Activated naive CD4-positive, alpha-beta T cell treated with Interleukin-2 at 50 U/mL for 16 hours (primary cell): ENCODE measurements at regions not wholly inside any gene's neighbourhood (a gene's known extent, or its start where the extent isn't known, plus 50 kb on each side); places are given as distances from the start of the nearest gene placed in this dataset.

Source experiments
- DNase-seq: peaks from one replicate; pipeline ENCODE4 v3.0.0-alpha.2; 2020

DNA sequence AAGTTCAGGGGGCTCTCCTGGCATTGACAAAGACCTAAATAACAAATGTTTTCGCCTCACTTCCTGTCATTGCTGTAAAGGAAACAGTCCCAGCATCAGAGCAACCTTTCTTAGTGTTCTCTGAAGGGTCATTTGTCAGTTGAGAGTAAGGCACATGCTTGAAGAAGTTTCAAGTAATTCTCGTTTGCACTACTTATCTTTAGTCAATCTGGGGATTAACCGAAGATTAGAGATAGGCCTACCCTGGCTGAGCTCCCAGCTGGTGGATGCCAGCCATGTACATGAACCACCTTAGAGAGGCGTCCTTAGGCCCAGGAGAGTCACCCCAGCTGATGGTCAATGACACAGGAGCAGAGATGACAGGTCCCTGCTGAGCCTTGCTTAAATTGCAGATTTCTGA, 189.9 kb upstream of the PGRMC2 start:
- no peak for DNase-seq

DNA sequence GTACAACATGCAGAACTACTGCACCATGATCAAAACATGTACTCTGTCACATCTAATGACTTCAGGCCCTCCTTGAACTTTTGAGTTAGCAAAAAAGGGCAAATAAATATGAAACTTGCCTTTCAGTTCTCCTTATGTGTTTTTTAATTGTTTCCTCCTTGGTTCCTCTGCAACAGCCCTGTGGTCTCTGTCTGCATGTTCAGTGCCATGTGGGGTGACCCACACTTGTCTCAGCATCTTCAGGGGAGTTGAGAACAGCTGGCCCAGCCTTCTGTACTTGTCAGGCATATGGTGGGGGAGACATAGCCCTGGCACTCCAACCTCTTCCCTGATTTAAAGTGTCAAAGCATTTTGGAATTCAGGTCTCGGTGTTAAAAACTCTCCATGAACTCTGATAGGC, 188.0 kb upstream of the PGRMC2 start:
- no peak for DNase-seq

DNA sequence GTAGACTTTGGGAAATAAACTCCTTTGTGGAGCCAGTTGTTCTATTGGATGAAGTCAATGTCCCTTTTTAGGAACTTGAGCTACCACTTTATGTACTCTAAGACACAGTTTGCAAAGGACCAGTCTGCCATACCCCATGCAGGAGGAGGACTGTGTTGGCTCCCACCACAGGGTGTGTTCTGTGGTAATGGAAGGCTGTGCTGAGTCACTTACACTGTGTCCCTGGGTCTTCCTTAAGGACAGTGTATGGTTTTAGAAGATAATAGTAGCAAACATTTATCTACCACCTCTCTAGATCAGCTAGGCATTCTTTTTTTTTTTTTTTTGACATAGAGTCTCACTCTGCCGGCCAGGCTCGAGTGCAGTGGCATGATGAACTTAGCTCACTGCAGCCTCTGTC, 184.0 kb upstream of the PGRMC2 start:
- DNase-seq = no peak

DNA sequence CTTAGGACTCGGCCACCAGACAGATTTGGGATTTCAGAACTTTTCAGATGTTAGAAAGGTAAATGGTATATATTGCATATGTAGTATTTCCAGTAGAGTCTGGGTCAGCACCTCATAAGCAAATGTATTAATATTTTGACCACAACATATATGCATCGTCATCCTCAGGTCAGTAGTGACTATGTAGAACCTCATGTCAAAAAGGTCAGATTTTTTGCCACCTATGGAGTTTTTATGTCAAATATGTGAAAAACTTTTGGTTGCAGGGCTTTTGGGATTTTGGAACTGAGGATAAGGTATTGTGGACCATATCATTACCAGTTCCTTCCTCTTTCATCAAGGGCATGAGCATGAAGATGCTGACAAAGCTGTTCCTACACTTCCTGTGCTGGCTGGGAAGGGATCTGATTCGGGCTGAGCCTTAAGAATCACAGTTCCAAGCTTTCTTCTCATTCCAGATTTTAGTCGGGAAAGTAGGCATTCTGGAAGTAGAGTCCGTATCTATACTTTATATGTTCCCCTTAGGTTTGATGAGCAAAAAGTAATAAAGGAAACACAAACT, 183.0 kb upstream of the PGRMC2 start:
- DNase-seq = no peak

DNA sequence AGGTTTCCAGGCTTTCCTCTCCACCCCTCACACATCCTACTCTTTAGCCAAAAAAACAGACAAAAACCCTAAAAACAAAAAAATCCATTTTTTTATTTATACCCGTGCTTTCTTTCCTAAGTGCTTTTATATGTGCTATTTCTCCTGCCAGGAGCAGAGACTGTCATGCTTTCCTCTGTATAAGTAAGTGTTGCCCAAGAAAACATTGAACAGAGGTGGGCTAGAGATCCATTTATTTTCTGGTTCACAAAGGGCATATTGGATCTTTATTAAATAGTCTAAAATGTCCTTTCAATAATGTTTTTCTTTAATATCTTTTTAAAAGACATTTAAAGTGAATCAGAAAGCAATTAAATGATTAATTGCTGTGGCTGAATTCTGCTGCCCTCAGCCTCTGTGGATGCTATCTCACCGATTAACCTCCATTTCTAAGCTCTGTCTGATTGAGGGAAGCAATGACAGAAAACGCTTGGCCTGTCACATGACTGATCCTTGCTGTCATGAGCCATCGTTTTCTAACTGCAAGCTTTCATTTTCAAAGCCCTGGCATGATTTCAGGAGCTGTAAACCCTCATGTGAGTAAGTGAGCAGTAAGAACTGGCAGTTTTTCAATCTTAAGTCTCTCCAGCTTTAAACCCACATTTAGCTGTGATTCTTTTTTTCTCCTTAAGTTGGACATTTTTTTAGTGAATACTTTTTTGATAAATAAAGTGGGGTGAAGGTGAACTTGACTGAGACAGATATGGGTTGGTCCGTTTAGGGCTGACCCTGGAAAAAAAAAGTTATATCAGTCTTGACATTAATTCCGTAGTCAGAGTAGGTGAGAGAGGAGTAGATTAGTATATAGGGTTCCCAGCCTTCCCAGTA, 180.7 kb upstream of the PGRMC2 start:
- DNase-seq = no peak

DNA sequence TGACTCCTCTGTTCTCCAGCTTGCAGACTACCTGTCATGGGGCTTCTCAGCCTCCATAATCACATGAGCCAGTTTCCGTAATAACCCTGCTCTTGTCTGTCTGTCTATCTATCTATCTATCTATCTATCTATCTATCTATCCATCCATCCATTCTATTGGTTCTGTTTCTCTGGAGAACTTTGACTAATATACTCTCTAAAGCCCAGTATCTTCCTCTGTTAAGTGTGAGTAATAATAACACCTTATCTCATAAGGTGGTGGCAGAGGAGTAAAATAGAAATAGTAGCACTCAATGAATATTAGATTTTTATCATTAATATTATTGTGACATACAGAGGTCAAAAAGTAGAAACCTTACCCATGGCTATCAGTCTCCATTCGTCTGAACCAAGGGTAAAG, 177.9 kb upstream of the PGRMC2 start:
- DNase-seq = no peak

DNA sequence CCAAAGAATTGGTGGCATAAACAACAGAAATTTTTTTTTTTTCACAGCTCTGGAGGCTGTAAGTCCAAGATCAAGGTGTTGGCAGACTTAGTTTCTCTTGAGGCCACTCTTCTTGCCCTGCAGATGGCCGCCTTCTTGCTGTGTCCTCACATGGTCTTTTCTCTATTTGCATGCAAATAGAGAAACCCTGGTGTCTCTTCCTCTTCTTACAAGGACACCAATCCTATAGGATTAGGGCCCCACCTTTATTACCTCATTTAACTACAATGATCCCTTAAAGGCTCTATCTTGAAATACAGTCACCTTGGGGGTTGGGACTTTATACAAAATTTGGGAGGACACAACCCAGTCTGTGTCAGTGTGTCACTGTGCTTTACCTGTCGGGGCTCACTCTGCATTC, 175.4 kb upstream of the PGRMC2 start:
- no peak for DNase-seq

DNA sequence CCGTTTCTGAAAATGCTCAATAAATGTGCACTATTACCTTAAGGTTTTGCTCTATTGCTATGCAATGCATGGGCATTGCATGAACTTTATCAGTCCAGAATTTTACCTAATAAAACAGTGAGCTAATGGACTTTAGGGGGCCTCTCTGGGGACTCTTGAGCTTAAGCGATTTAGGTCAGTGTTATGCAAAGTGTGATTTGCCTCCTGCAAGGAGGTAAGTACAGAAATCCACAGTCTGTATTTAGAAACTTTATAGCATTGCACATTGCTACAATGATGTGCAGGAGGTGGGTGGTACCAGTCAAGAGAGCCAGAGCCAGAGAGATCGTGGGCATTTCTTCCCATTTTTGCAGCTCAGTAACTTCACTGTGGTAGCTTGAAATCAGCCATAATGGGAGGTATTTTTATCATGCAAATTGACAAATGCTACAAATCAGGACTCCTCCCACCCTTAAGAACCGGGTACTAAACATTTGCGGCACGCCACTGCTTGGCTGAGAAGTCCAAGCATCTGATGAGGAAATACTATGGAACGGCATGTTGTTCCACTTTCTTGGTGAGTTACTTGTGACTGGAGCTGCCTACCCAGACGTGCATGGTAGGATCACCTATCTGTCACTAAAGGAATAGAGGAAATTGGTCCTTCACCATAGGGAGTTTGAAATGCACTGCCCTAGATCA, 174.6 kb upstream of the PGRMC2 start:
- DNase-seq = no peak

DNA sequence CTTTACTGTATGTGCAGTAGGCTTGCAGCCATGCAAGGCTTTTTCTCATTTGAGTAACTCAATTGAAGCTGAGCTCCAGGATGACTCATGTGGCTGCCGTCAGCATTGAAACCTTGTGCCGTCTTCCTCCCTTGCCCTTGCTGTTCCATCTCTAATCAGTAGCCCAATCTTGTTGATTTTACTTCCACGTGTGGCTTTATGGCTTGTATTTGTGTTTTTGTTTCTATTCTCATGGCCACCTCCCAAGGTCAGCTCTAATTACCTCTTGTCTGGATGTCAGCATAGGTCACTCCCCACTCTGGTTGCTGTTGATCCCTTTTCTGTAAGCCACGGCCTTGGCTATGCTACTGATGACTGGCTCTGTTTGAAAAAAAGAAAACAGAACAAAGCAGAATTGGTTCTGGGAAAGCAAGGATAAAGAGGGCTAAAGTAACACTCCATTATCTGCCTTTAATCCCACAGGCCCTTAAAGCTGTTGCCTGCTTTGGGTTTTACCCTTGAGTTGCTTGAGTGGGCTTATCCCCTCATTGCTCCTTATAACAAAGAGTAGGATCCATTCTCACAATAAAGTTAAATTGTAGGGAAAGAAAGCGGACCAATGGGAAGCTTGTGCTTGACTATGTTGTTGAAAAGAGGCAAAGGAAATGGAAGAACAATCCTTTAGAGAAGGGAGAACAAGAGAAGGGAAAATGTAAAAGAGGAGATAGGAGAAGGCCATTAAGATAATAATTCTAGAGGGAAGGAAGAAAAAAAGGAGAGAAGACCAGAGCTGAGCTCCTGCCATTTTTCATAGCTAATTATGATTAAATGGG, 173.9 kb upstream of the PGRMC2 start:
- no peak for DNase-seq

DNA sequence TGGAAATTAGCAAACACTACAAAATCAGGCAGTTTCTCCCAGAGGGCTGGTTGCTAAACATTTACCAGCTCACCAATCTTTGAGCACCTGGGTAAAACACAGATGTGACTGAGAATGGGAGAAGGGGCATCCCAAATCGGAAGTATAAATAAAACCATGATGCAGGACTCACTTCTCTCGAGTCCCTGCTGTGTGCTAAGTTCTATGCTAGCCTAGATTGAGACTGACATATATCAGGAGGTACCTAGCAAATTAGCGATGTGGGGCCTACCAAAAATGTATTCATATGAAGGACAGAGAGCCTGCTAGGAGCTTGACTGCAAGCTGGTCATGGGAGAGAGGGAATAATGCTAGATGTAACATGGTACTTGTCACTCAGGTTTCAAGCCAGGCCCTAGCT, 171.9 kb upstream of the PGRMC2 start:
- no peak for DNase-seq

DNA sequence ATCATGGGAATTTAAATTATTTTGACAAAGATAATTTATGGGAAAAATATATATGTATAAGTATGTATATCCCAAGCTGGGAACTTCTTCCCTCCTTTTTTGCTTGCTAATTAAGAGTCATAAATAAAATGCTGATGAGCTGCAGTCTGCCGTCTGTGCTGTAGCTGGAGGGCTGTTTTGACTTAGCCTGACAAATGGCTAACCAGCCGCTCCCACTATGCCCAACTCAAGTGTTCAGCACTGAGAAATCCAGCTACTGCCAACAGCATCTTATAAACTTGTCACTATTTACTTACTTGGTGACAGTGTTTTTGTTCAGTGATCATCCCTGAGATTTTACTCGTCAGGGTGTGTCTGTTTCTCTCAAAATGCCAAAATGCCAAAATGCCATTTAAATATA, 171.2 kb upstream of the PGRMC2 start:
- no peak for DNase-seq

DNA sequence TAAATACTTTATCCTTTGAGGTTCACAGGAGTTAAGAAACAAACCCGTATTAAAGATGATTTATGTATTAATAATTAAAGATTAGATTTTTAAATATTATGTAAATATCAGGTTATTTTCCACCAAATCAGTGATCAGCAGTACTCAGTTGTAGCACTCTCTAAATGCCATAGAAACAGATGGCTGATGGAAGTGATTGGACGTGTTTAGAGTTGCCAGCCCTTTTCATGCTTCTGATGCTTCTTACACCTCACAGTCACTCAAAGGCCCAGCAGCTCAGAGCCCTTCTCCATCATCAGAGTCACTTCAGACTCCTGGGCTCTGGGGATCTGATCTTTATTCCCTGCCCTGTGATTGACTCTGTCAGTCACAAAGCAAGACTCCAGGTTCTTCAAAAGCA, 170.1 kb upstream of the PGRMC2 start:
- no peak for DNase-seq

DNA sequence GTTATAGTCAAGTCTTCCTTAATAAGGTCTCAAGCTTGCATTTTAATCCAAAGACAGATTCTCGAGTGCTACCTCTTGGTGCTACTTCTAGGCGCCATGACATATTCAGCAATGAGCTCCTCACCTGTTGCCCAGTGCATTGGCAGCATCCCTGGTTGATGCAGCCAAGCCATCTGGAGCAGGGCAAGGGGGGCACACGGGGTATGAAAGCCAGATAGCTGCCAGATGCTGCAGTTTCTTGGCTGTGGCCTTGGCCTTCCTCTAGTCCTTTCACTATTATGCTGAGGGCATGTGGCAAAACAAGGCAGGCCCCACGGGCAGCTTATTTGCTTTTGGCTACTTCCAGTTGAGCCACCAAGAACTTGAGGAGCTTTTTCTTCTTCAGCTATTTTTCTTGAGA, 168.6 kb upstream of the PGRMC2 start:
- no peak for DNase-seq

DNA sequence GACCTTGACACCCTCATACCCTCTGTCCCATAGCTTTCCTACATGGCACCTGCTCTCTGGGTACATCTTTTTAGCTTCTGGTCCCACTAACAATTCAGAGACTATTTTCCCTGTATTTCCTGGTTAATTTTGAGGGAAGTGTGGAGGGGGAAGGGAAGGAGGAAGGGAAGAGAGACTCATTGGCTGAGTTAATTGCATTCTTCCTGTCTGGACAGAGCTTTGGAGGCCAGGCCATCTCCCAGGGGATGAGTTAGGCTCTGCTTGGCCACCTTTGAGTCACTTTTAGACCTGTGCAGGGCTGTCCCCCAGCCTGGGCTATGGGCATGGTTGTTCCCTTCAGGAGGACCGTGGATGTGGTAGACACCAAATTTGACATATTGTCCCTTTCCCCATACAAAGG, 167.9 kb upstream of the PGRMC2 start:
- no peak for DNase-seq

DNA sequence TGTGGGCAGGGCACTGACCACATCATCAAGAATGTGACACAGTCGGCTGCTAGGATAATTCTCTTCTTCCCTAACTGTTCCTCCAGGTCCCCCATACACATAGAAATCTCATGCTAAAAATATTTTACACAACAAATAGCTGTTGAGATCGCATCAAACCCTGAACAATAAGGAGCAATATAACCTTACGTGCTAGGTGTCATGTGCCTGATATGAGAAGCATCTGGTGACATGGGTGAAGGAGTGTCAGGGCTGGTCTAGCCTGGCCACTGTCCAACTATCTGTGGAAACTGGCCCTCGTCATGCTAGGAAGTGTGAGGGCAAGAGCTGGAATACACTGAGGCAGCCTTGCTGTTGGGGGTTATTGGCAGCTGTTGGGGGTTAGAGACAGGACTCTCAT, 167.3 kb upstream of the PGRMC2 start:
- DNase-seq = no peak

DNA sequence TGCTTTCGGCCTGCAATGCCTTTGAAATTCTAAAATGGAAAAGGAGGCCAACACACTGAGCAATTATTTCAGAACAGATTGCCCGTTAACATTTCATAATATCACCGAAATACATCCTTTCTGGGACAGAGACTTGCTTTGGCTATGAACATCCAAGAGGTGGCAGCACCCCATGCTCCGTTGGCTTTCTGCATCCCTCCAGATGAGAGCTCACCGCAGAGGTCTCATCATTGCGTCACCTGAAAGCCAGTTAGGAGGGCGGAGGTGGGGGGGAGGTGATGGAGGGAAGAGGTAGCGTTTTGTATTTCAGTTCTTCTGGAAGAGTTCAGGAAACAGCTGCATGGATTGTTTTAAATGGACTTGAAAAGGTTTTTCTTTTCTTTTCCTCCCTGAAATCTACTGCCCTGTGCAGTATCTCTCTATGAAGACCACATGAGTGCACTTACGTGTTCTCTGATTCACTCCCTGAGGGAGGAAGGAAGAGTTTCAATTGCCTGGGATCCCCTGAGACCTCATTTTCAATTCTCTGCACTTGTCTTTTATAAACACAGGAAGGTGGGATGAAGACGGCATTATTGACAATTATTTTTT, 166.8 kb upstream of the PGRMC2 start:
- DNase-seq = peak; percentile 54

DNA sequence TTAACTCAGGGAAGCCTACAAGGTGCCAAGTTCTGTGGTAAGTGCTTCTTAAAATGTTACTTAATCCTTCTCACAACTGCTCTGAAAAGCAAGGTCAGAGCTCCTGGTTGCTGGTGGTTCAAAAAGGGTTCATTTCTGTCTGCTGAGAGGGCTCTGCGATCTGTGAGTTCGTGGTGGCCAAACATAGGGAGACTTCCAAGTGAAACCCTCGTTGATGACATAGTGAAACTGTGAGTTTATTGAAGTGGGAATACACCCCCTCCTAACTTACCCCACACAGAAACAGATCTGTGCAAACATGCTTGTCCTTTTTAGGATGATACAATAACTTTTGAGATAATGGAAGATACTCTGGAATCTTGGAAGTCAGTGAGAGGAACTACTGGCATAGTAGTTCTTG, 164.8 kb upstream of the PGRMC2 start:
- no peak for DNase-seq

DNA sequence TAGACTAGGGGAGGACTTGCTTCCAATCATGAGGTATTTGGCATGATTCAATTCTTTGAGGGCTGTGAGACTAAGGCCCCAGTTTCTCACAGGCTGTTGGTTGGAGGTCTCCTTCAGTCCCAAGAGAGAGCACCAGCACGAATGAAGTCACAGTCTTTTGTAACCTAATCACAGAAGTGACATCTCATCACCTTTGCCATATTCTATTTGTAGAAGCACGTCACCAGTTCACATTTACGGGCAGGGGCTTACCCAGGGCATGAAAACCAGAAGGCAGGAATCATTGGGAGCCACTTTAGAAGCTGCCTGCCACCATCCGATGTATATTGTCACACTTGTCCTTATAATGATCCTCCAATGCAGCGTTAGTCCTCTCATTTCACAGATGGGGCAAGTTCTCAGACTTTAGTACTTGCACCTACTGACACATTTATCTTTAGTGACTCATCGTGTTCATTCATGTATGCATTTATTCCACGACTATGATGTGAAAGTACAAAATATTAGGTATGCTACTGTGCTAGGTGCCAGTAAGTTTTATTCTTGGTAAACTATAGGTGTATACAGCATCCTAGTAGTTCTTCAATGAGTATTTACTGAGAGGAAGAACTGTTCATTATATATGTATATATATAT, 163.8 kb upstream of the PGRMC2 start:
- DNase-seq = no peak

DNA sequence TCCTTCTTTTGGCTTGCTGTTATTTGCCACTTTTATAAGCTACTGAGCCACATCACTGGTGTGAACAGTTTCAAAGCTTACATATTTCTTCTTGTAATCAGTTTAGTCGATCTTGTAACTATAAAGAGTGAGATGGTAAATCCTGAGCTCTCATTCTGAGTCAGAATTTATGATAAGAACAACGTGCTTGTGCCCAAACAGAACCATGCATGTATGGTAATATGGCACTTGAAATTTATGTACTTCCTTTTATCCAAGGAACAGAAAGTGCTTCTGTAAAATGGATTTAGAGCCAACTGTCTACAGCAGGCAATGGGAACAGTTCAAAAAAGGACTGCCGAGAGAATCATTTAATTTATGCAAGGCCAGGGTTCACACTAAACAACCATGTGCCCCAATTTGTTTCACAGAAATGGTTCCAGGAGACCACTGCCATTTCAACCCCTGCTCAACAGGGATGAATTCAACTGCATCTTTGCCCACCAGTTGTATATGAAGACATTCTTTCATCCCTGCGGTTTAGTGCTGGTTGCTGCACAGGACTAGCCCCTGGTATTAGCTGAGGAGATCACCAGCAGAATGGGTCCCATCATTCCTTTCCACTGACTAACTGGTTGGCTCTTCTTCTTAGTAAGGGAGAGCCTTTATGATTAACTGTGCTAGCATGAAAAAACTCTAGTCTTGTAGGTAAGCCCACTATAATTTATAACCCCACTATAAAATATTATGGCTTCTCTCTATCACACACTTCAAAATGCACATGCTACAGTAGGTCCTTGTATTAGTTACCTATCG, 162.9 kb upstream of the PGRMC2 start:
- no peak for DNase-seq

DNA sequence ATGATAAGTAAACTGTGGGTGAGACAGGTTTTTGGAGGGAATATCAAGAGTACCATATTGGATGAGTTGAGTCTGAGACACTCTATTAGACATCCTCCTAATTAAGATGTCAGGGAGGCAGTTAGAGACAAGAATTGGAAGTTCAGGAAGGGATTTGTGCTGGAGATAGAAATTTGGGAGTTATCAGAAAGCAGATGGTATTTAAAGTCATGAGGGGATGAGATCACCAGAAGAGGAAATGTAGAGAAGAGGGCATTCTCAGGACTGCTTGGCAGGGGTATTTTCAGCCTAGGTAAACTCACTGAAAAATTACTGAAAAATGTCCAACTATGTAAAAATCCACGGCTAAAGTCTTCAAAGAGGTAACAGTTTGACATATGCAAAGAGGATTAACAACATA, 161.6 kb upstream of the PGRMC2 start:
- DNase-seq = no peak

DNA sequence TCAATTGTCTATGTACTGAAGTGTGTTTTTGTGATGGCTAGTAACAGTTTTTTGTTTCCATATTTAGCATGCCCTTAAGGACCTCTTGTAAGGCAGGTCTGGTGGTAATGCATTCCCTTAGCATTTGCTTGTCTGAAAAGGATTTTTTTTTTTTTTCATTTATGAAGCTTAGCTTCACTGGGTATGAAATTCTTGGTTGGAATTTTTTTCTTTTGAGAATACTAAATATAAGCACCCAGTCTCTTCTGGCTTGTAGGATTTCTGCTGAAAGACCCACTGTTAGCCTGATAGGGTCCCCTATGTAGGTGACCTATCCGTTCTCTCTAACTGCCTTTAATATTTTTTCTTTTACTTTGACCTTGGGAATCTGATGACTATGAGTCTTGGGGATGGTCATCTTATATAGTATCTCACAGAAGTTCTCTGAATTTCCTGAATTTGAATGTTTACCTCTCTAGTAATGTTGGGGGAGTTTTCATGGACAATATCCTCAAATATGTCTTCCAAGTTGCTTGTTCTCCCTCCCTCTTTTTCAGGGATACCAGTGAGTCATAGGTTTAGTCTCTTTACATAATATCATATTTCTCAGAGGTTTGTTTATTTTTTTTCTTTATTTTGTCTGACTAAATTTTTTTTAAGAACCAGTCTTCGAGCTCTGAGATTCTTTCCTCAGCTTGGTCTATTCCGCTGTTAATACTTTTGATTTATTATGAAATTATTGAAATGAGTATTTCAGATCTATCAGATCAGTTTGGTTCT, 157.1 kb upstream of the PGRMC2 start:
- no peak for DNase-seq
